Endothelial cell of umbilical vein (primary cell): ENCODE measurements at regions not wholly inside any gene's neighbourhood (a gene's known extent, or its start where the extent isn't known, plus 50 kb on each side); places are given as distances from the start of the nearest gene placed in this dataset.

ENCODE experiments used
- EZH2 ChIP-seq: IDR thresholded peaks from 2 replicates; pipeline ENCODE4 v1.6.1; 2012; ENCODE audit warnings: borderline replicate concordance, low read depth, mild to moderate bottlenecking, moderate library complexity, low read length, inconsistent platforms; ENCODE audit not compliant: severe bottlenecking
- FOS ChIP-seq: IDR thresholded peaks from 2 replicates; pipeline ENCODE4 v1.6.1; 2011; ENCODE audit warnings: mild to moderate bottlenecking, low read length, moderate library complexity, borderline replicate concordance; ENCODE audit not compliant: insufficient read depth
- GATA2 ChIP-seq: IDR thresholded peaks from 2 replicates; pipeline ENCODE4 v1.7.0; 2011; ENCODE audit warnings: low read depth, mild to moderate bottlenecking, moderate library complexity, mixed read lengths, low read length; ENCODE audit not compliant: insufficient read length, insufficient read depth
- JUN ChIP-seq: IDR thresholded peaks from 2 replicates; pipeline ENCODE4 v1.6.1; 2011; ENCODE audit warnings: borderline replicate concordance, low read depth; ENCODE audit not compliant: insufficient read length, insufficient read depth
- MYC ChIP-seq: IDR thresholded peaks from one replicate; pipeline ENCODE4 v1.6.1; 2011; ENCODE audit warnings: mild to moderate bottlenecking, low read depth, low read length
- POLR2A ChIP-seq: IDR thresholded peaks from 2 replicates; pipeline ENCODE4 v1.6.1; 2012; ENCODE audit warnings: low read depth, mild to moderate bottlenecking, control low read depth, low read length
- POLR2AphosphoS5 ChIP-seq: IDR thresholded peaks from 2 replicates; pipeline ENCODE4 v1.6.1; 2012; ENCODE audit warnings: low read depth, mild to moderate bottlenecking, control low read depth, low read length, moderate library complexity; ENCODE audit not compliant: insufficient read depth
- TF ChIP-seq, protein P1 (sequence below), 2 donors: IDR thresholded peaks; 1 replicate in 1 of 2; 2 replicates in 1 of 2; pipeline ENCODE4 v1.5.1; 2011; ENCODE audit warnings: low read length in 2 of 2, mild to moderate bottlenecking in 2 of 2, moderate library complexity in 2 of 2, control low read depth in 1 of 2, inconsistent platforms in 1 of 2, low read depth in 1 of 2; ENCODE audit not compliant: insufficient read depth in 1 of 2; ENCODE audit errors: extremely low read depth in 1 of 2
- TF ChIP-seq, protein P2 (sequence below): IDR thresholded peaks from 2 replicates; pipeline ENCODE4 v1.6.1; 2011; ENCODE audit not compliant: insufficient read depth, insufficient read length

DNA sequence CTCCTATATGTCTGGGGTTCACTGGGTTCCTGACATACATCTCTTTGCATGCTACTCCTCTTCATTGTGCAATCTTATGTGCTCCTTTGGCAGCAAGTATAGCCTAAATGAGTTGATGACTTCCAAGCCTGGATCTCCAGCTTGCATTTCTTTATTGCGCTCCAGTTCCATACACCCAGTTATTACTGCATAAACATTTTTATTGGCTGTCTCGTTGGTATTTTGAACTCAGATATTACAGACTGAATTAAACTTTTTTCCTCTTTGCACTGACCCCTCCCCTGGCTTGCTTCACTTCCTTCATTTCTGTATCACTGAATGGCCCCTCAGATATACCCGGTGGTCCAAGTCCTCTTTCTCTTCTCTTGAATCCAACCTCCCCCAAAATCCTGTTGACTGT lies 219.2 kb downstream of the MC4R start:
- TF ChIP-seq POLR2A (no peak), JUN (no peak), FOS (no peak), EZH2 (no peak), POLR2AphosphoS5 (no peak), MYC (no peak), GATA2 (no peak)
- TF ChIP-seq, protein P1, sequence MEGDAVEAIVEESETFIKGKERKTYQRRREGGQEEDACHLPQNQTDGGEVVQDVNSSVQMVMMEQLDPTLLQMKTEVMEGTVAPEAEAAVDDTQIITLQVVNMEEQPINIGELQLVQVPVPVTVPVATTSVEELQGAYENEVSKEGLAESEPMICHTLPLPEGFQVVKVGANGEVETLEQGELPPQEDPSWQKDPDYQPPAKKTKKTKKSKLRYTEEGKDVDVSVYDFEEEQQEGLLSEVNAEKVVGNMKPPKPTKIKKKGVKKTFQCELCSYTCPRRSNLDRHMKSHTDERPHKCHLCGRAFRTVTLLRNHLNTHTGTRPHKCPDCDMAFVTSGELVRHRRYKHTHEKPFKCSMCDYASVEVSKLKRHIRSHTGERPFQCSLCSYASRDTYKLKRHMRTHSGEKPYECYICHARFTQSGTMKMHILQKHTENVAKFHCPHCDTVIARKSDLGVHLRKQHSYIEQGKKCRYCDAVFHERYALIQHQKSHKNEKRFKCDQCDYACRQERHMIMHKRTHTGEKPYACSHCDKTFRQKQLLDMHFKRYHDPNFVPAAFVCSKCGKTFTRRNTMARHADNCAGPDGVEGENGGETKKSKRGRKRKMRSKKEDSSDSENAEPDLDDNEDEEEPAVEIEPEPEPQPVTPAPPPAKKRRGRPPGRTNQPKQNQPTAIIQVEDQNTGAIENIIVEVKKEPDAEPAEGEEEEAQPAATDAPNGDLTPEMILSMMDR (IDR thresholded peaks at IDR 0.05; ENCODE audit: extremely low read depth in 1 of 2, insufficient read depth in 1 of 2, low read depth in 1 of 2, low read length in 2 of 2) = no peak
- TF ChIP-seq, protein P2, sequence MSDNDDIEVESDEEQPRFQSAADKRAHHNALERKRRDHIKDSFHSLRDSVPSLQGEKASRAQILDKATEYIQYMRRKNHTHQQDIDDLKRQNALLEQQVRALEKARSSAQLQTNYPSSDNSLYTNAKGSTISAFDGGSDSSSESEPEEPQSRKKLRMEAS = no peak
